Liver (tissue), 8 donors: ENCODE measurements at regions not wholly inside any gene's neighbourhood (a gene's known extent, or its start where the extent isn't known, plus 50 kb on each side); places are given as distances from the start of the nearest gene placed in this dataset.

ENCODE experiments used
- DNase-seq: peaks from one replicate; pipeline ENCODE4 v3.0.0-alpha.2; 2017; ENCODE audit warnings: low spot score
- H3K27ac ChIP-seq, 2 donors: one replicate each; pipeline ENCODE4 v1.7.0; 2013; ENCODE audit warnings: inconsistent platforms in 2 of 2, low read length in 2 of 2, control low read depth in 1 of 2, low read depth in 1 of 2, mild to moderate bottlenecking in 1 of 2
- H3K27me3 ChIP-seq, 4 donors: one replicate each; pipeline versions ENCODE4 v1.6.1 to v1.7.0; 2013; ENCODE audit warnings: low read length in 3 of 4, inconsistent platforms in 1 of 4, mild to moderate bottlenecking in 1 of 4, moderate library complexity in 1 of 4; ENCODE audit not compliant: control insufficient read depth in 4 of 4, insufficient read depth in 4 of 4
- H3K36me3 ChIP-seq, 4 donors: one replicate each; pipeline versions ENCODE4 v1.6.1 to v1.7.0; 2013; ENCODE audit warnings: low read length in 3 of 4, mild to moderate bottlenecking in 3 of 4, low read depth in 1 of 4, moderate library complexity in 1 of 4; ENCODE audit not compliant: control insufficient read depth in 4 of 4, insufficient read depth in 3 of 4
- H3K4me1 ChIP-seq, 4 donors: one replicate each; pipeline versions ENCODE4 v1.6.1 to v1.7.0; 2013; ENCODE audit warnings: low read length in 3 of 4, mild to moderate bottlenecking in 3 of 4, moderate library complexity in 1 of 4; ENCODE audit not compliant: control insufficient read depth in 4 of 4, insufficient read depth in 4 of 4
- H3K4me3 ChIP-seq, 3 donors: one replicate each; pipeline versions ENCODE4 v1.6.1 to v1.7.0; 2013; ENCODE audit warnings: low read length in 3 of 3, control low read depth in 1 of 3, low read depth in 1 of 3, mild to moderate bottlenecking in 1 of 3
- H3K9ac ChIP-seq, 2 donors: one replicate each; pipeline ENCODE4 v1.7.0; 2013; ENCODE audit warnings: low read length in 2 of 2, mild to moderate bottlenecking in 2 of 2, moderate library complexity in 2 of 2, control low read depth in 1 of 2, low read depth in 1 of 2
- H3K9me3 ChIP-seq, 4 donors: one replicate each; pipeline versions ENCODE4 v1.6.1 to v1.7.0; 2013; ENCODE audit warnings: low read length in 3 of 4; ENCODE audit not compliant: control insufficient read depth in 4 of 4
- FOXA1 ChIP-seq: IDR thresholded peaks from 2 replicates; pipeline ENCODE4 v1.6.1; 2016; ENCODE audit warnings: antibody characterized with exemption
- HNF4A ChIP-seq, 2 donors: conservative IDR thresholded peaks; 2 replicates each; pipeline ENCODE4 v1.6.1; 2016; ENCODE audit warnings: antibody characterized with exemption in 2 of 2, mild to moderate bottlenecking in 2 of 2
- JUND ChIP-seq, 2 donors: IDR thresholded peaks; 2 replicates each; pipeline ENCODE4 v1.6.1; 2016; ENCODE audit warnings: antibody characterized with exemption in 2 of 2
- NR2F2 ChIP-seq: IDR thresholded peaks from 2 replicates; pipeline ENCODE4 v1.6.1; 2016; ENCODE audit warnings: antibody characterized with exemption
- RAD21 ChIP-seq, 2 donors: IDR thresholded peaks; 2 replicates each; pipeline ENCODE4 v1.6.1; 2016; ENCODE audit warnings: antibody characterized with exemption in 2 of 2, mild to moderate bottlenecking in 2 of 2
- RXRA ChIP-seq, 2 donors: IDR thresholded peaks; 2 replicates each; pipeline ENCODE4 v1.6.1; 2017 to 2018; ENCODE audit warnings: antibody characterized with exemption in 2 of 2, mild to moderate bottlenecking in 1 of 2
- SP1 ChIP-seq: IDR thresholded peaks from 2 replicates; pipeline ENCODE4 v1.6.1; 2018; ENCODE audit warnings: antibody characterized with exemption, mild to moderate bottlenecking
- TAF1 ChIP-seq: conservative IDR thresholded peaks from 2 replicates; pipeline ENCODE4 v1.6.1; 2016; ENCODE audit warnings: antibody characterized with exemption, mild to moderate bottlenecking
- YY1 ChIP-seq: IDR thresholded peaks from 2 replicates; pipeline ENCODE4 v1.6.1; 2016; ENCODE audit warnings: antibody characterized with exemption, mild to moderate bottlenecking
- WGBS: extraction: QIAGEN DNeasy Blood & Tissue Kit; methylation state at CpG from one replicate; pipeline ENCODE4 v1.1.7; 2013; 5-methylcytosine and 5-hydroxymethylcytosine counted together
- TF ChIP-seq, protein P1 (sequence below): fragments of 150-350 bp; IDR thresholded peaks from 2 replicates; pipeline ENCODE4 v1.5.1; 2017; ENCODE audit warnings: improper control_type of control experiment, low read depth, low read length; ENCODE audit not compliant: missing input control
- TF ChIP-seq, protein P2 (sequence below): IDR thresholded peaks from 2 replicates; pipeline ENCODE4 v1.6.1; 2016; ENCODE audit warnings: antibody characterized with exemption
- TF ChIP-seq, protein P3 (sequence below): IDR thresholded peaks from 2 replicates; pipeline ENCODE4 v1.6.1; 2016; ENCODE audit warnings: antibody characterized with exemption
- donor health status: healthy.
- donor health status: healthy.
- donor health status: healthy.
- donor health status: healthy.
- donor health status: healthy.

DNA sequence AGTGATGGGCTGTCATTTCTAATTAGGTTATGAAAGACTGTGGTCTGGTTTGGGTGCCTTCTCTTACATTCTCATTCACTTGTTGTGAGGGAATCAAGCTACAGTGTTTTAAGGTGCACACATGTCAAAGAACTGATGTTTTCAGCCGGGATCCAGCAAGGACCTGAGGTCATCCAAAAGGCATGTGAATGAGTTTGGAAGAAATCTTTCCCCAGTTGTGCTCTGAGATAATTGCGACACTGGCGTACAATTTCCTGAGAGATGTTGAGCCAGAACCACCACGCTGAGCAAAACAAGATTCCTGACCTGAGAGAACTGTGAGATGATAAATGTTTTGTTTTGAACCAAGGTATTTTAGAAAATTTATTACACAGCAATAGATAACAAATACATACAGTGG, 295.3 kb upstream of the SLITRK3 start:
- TF ChIP-seq, protein P1, sequence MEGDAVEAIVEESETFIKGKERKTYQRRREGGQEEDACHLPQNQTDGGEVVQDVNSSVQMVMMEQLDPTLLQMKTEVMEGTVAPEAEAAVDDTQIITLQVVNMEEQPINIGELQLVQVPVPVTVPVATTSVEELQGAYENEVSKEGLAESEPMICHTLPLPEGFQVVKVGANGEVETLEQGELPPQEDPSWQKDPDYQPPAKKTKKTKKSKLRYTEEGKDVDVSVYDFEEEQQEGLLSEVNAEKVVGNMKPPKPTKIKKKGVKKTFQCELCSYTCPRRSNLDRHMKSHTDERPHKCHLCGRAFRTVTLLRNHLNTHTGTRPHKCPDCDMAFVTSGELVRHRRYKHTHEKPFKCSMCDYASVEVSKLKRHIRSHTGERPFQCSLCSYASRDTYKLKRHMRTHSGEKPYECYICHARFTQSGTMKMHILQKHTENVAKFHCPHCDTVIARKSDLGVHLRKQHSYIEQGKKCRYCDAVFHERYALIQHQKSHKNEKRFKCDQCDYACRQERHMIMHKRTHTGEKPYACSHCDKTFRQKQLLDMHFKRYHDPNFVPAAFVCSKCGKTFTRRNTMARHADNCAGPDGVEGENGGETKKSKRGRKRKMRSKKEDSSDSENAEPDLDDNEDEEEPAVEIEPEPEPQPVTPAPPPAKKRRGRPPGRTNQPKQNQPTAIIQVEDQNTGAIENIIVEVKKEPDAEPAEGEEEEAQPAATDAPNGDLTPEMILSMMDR = no peak
- TF ChIP-seq TAF1 (no peak), YY1 (no peak), SP1 (no peak), RXRA (IDR thresholded peaks at IDR 0.05) (no peak), HNF4A (conservative IDR thresholded peaks at IDR 0.05) (no peak), JUND (IDR thresholded peaks at IDR 0.05) (no peak), RAD21 (IDR thresholded peaks at IDR 0.05) (no peak), NR2F2 (no peak), FOXA1 (no peak)
- TF ChIP-seq, protein P2, sequence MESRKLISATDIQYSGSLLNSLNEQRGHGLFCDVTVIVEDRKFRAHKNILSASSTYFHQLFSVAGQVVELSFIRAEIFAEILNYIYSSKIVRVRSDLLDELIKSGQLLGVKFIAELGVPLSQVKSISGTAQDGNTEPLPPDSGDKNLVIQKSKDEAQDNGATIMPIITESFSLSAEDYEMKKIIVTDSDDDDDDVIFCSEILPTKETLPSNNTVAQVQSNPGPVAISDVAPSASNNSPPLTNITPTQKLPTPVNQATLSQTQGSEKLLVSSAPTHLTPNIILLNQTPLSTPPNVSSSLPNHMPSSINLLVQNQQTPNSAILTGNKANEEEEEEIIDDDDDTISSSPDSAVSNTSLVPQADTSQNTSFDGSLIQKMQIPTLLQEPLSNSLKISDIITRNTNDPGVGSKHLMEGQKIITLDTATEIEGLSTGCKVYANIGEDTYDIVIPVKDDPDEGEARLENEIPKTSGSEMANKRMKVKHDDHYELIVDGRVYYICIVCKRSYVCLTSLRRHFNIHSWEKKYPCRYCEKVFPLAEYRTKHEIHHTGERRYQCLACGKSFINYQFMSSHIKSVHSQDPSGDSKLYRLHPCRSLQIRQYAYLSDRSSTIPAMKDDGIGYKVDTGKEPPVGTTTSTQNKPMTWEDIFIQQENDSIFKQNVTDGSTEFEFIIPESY = no peak
- TF ChIP-seq, protein P3, sequence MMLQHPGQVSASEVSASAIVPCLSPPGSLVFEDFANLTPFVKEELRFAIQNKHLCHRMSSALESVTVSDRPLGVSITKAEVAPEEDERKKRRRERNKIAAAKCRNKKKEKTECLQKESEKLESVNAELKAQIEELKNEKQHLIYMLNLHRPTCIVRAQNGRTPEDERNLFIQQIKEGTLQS = no peak
- WGBS = 78% methylated on average over 4 of the region's 4 CpGs
- H3K36me3 ChIP-seq = no peaks in the 10 kb centered on the region

DNA sequence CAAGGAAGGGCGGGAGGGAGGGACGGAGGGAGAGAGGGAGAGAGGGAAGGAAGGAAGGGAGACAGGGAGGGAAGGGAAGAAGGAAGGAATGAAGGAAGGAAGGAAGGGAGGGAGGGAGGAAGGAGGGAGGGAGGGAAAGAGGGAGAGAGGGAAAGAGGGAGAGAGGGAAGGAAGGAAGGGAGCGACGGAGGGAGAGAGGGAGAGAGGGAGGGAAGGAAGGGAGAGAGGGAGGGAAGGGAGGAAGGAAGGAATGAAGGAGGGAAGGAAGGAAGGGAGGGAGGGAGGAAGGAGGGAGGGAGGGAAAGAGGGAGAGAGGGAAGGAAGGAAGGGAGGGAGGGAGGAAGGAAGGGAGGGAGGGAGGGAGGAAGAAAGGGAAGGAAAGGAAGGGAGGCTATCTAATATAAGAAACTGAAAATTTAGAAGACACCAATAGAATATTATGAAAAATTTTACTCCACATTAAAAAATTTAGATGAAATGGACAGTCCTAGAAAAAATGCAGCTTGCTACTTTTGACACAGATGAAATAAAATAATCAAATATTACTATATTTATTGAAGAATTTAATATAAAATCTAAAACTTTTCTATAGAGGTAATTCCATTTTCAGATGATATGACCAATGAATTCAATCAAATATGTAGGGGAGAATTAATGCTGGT, 280.3 kb upstream of the SLITRK3 start:
- DNase-seq = no peak
- Histone ChIP-seq H3K36me3 (no peaks in the 10 kb centered on the region), H3K9ac (no peak overlapping the region), H3K27ac (no peak overlapping the region), H3K27me3 (no peaks in the 10 kb centered on the region), H3K4me3 (no peak overlapping the region), H3K9me3 (peaks cover 0 to 3% (median 1%) of the 10 kb centered on the region in 4 donors), H3K4me1 (no peaks in the 10 kb centered on the region)
- 85% methylated on average over 4 of the region's 4 CpGs for WGBS
- no peak for TF ChIP-seq HNF4A (conservative IDR thresholded peaks at IDR 0.05)
- TF ChIP-seq, protein P2 = no peak

More for the DNA sequence above, 295.3 kb upstream of the SLITRK3 start:
- no peak overlapping the region for H3K27ac ChIP-seq
- no peaks in the 10 kb centered on the region for H3K4me1 ChIP-seq
- H3K4me3 ChIP-seq = no peak overlapping the region
- no peaks in the 10 kb centered on the region for H3K9me3 ChIP-seq
- DNase-seq = no peak
- H3K9ac ChIP-seq = no peak overlapping the region
- no peaks in the 10 kb centered on the region for H3K27me3 ChIP-seq
